ENCODE measurements at regions not wholly inside any gene's neighbourhood (a gene's known extent, or its start where the extent isn't known, plus 50 kb on each side); places are given as distances from the start of the nearest gene placed in this dataset.

DNA sequence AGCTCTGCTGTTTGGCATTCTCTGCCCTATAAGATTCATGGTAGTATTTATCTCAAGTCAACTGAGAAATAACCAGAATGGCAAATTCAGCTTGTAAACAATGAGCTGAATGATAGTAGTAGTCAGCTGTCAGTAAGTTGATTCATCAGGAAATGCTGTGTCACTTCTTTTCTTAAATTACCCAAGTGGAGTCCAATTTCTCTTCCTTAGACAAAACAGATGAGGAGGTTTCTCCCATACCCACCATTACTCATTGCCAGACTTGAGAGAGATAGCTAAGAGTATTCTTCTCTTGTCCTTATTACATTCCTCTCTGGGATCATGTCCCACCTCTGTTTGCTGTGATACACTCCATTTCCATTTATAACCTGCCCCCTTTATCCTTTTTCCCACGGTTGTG, 159.8 kb upstream of the STEAP1 start:
- TF ChIP-seq CTCF (IDR thresholded peaks at IDR 0.05), result no peak
- no peak for TF ChIP-seq POLR2A (IDR thresholded peaks at IDR 0.05)
